Prostate gland (tissue), 2 donors: ENCODE measurements at regions not wholly inside any gene's neighbourhood (a gene's known extent, or its start where the extent isn't known, plus 50 kb on each side); places are given as distances from the start of the nearest gene placed in this dataset.
A peak's percentile ranks its signal among the peaks of the same experiment; 100 is the strongest.

Source experiments
- DNase-seq: peaks from one replicate; pipeline ENCODE4 v3.0.0-alpha.2; 2019; ENCODE audit warnings: low spot score
- H3K27ac ChIP-seq, 2 donors: fragments of 200-600 bp; sonication (generic); 2 replicates each; pipeline ENCODE4 v1.5.1; 2017 to 2019
- H3K27me3 ChIP-seq: fragments of 200-600 bp; sonication (generic); replicated peaks from 2 replicates; pipeline ENCODE4 v1.5.1; 2019; ENCODE audit not compliant: insufficient read depth
- H3K36me3 ChIP-seq, 2 donors: fragments of 200-600 bp; sonication (generic); 1 replicate in 1 of 2; 2 replicates in 1 of 2; pipeline versions ENCODE4 v1.5.1 to v1.8.1; 2017 to 2019
- H3K4me1 ChIP-seq: fragments of 200-600 bp; sonication (generic); replicated peaks from 2 replicates; pipeline ENCODE4 v1.5.1; 2019
- H3K4me3 ChIP-seq, 2 donors: fragments of 200-600 bp; sonication (generic); 2 replicates each; pipeline ENCODE4 v1.5.1; 2017 to 2019
- H3K9me3 ChIP-seq: fragments of 200-600 bp; sonication (generic); 2 replicates; pipeline ENCODE4 v1.5.1; 2017
- POLR2A ChIP-seq: fragments of 450-650 bp; IDR thresholded peaks from one replicate; pipeline ENCODE4 v1.6.1; 2016; ENCODE audit warnings: antibody characterized with exemption, mild to moderate bottlenecking
- POLR2AphosphoS5 ChIP-seq: sonication (generic); formaldehyde crosslinking; IDR thresholded peaks from one replicate; pipeline ENCODE4 v1.6.1; 2017; ENCODE audit warnings: antibody characterized with exemption
- WGBS: methylation state at CpG from one replicate; pipeline ENCODE4 v1.1.5; 2018; 5-methylcytosine and 5-hydroxymethylcytosine counted together
- intact Hi-C: fragments of 100-400 bp; cut with DNase I; formaldehyde crosslinking; loops from one replicate; pipeline ENCODE4 v1.14.2; 2022
- TF ChIP-seq, protein P1 (sequence below), 4 experiments: fragments of 200-600 bp in 2 of 4; fragments of 450-650 bp in 2 of 4; sonication (generic) in 2 of 4; IDR thresholded peaks; 1 replicate in 3 of 4; 2 replicates in 1 of 4; pipeline ENCODE4 v1.5.1; 2016 to 2019; ENCODE audit warnings: antibody characterized with exemption in 4 of 4, mild to moderate bottlenecking in 2 of 4, moderate library complexity in 2 of 4

- Histone ChIP-seq H3K4me3 (no peak overlapping the region), H3K36me3 (no peaks in the 10 kb centered on the region), H3K27me3 (no peaks in the 10 kb centered on the region), H3K27ac (peak overlapping the region; percentile 43 to 44), H3K9me3 (no peaks in the 10 kb centered on the region), H3K4me1 (peaks cover 12% of the 10 kb centered on the region)
- intact Hi-C loops, result no loop called here
- no peak for TF ChIP-seq POLR2A
- 64% methylated on average over 5 of the region's 5 CpGs for WGBS
- DNase-seq, result no peak
These were observed 68.7 kb upstream of the AMPD3 start for GRCh38 chr11:10386361-10386760.

DNA sequence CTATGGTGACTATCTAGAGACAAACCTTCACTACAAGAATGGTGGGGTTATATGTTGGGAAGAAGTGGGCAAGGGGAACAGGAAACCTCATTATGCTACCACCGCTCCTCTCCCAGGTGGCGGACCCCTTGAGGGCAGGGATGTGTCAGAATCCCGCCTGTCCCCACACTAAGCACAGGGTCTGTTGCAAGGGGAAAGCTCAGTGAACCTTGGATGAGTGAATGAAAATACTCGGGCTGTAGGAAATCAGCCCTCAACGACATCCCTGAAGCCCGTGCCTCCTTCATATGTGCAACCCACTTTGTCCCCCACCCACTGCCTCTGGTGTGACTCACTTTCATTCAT is 68.2 kb upstream of the AMPD3 start:
- TF ChIP-seq POLR2AphosphoS5 (no peak), POLR2A (no peak)
- TF ChIP-seq, protein P1, sequence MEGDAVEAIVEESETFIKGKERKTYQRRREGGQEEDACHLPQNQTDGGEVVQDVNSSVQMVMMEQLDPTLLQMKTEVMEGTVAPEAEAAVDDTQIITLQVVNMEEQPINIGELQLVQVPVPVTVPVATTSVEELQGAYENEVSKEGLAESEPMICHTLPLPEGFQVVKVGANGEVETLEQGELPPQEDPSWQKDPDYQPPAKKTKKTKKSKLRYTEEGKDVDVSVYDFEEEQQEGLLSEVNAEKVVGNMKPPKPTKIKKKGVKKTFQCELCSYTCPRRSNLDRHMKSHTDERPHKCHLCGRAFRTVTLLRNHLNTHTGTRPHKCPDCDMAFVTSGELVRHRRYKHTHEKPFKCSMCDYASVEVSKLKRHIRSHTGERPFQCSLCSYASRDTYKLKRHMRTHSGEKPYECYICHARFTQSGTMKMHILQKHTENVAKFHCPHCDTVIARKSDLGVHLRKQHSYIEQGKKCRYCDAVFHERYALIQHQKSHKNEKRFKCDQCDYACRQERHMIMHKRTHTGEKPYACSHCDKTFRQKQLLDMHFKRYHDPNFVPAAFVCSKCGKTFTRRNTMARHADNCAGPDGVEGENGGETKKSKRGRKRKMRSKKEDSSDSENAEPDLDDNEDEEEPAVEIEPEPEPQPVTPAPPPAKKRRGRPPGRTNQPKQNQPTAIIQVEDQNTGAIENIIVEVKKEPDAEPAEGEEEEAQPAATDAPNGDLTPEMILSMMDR (IDR thresholded peaks at IDR 0.05), result no peak
- peak overlapping the region; percentile 43 to 44 for H3K27ac ChIP-seq
- H3K9me3 ChIP-seq, result no peaks in the 10 kb centered on the region
- no peaks in the 10 kb centered on the region for H3K36me3 ChIP-seq
- no peak for DNase-seq
- WGBS, result 80% methylated on average over 6 of the region's 6 CpGs
- H3K27me3 ChIP-seq, result no peaks in the 10 kb centered on the region
- intact Hi-C loops, result no loop called here
- no peak overlapping the region for H3K4me3 ChIP-seq
- H3K4me1 ChIP-seq, result peaks cover 12% of the 10 kb centered on the region

DNA sequence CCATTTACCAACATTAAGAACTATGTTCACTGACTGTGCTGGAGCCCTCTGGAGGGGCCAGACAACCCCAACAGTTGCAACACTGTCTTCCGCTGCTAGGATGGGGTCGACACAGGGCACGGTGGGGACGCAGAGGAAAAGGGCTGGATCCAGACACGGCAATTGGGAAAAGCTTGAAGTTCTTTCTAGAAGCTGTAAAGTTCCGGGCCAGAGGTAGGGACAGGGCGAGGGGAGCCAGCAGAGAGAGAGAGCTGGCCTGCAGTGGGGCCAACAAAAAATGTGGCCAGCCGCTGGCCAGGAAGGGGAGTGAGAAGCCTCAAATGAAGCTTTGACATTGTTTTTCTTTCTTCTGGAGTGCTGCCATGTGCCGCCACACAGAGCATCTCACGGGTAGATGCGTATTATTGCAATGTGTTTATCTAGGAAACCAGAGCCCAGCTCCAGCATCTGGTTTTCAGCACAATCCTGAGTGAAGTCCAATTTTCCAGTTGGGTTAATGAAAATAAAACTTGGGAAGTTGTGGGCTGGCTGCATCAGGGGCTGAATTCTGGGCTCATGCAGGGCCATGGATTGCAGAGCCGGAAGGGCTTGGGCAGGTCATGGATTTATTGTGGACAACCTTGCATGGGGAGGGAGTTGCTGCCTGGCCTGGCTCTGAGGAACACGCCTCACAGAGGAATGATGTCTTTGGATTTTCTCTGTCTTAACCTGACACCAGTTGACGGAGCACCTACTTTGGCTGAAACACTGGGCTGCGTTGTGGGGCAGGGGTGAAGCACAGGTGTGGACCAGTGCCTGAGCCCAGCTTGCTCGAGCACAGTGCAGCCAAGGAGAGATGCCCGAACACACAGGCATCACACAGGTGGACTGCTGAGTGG is 67.6 kb upstream of the AMPD3 start:
- peaks cover 12% of the 10 kb centered on the region for H3K4me1 ChIP-seq
- DNase-seq, result no peak
- H3K4me3 ChIP-seq, result no peak overlapping the region
- TF ChIP-seq POLR2A (no peak), POLR2AphosphoS5 (peak; percentile 10)
- TF ChIP-seq, protein P1 (IDR thresholded peaks at IDR 0.05), result no peak
- H3K36me3 ChIP-seq, result no peaks in the 10 kb centered on the region
- H3K27me3 ChIP-seq, result no peaks in the 10 kb centered on the region
- H3K27ac ChIP-seq, result peak overlapping the region; percentile 54 to 58
- WGBS, result 39% methylated on average over 17 of the region's 17 CpGs
- intact Hi-C loops, result no loop called here
- H3K9me3 ChIP-seq, result no peaks in the 10 kb centered on the region

GRCh38 chr11:10388101-10388500 is 67.0 kb upstream of the AMPD3 start:
- WGBS, result 26% methylated on average over 5 of the region's 5 CpGs

DNA sequence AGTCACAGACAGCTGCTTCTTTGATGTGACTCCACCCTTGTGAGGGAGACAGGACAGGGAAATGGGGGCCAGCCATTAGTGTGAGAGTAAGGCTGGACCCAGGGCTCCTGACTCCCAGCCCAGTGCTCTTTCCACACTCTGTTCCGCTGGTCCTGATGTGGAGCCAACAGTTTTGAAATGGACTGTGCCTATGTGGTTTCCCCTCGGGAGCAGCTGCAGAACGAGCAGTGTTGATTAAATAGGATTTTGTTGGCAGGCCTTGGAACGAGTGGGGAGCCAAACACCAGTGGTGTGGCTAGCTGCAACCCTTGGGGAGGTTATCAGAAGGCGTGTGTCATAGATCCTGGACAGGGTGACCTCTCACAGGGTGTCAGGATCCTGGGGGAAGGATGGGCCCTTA is 66.5 kb upstream of the AMPD3 start:
- Histone ChIP-seq H3K27me3 (no peaks in the 10 kb centered on the region), H3K9me3 (no peaks in the 10 kb centered on the region), H3K4me1 (peaks cover 12% of the 10 kb centered on the region), H3K27ac (peak overlapping the region; percentile 54 to 58), H3K4me3 (no peak overlapping the region), H3K36me3 (no peaks in the 10 kb centered on the region)
- DNase-seq, result no peak
- intact Hi-C loops, result no loop called here
- TF ChIP-seq POLR2AphosphoS5 (no peak), POLR2A (no peak)
- TF ChIP-seq, protein P1 (IDR thresholded peaks at IDR 0.05), result no peak
- WGBS, result 46% methylated on average over 5 of the region's 5 CpGs

More at GRCh38 chr11:10388101-10388500, 67.0 kb upstream of the AMPD3 start:
- Histone ChIP-seq H3K36me3 (no peaks in the 10 kb centered on the region), H3K27me3 (no peaks in the 10 kb centered on the region), H3K4me1 (peaks cover 12% of the 10 kb centered on the region), H3K27ac (peak overlapping the region; percentile 54 to 58), H3K4me3 (no peak overlapping the region), H3K9me3 (no peaks in the 10 kb centered on the region)
- no peak for TF ChIP-seq POLR2A
- peak; percentile 47 for TF ChIP-seq POLR2AphosphoS5
- no peak for DNase-seq
- intact Hi-C loops, result no loop called here

- peak; percentile 88 for TF ChIP-seq POLR2AphosphoS5
- TF ChIP-seq, protein P1 (IDR thresholded peaks at IDR 0.05), result no peak
- no peaks in the 10 kb centered on the region for H3K27me3 ChIP-seq
- no peaks in the 10 kb centered on the region for H3K36me3 ChIP-seq
- H3K4me1 ChIP-seq, result peaks cover 12% of the 10 kb centered on the region
- no peaks in the 10 kb centered on the region for H3K9me3 ChIP-seq
- peak; percentile 89 for DNase-seq
- intact Hi-C loops, result no loop called here
- no peak overlapping the region for H3K4me3 ChIP-seq
- H3K27ac ChIP-seq, result no peak overlapping the region
These were observed 64.7 kb upstream of the AMPD3 start for GRCh38 chr11:10390375-10390774.
